Kidney (tissue), 13 donors: ENCODE measurements at regions not wholly inside any gene's neighbourhood (a gene's known extent, or its start where the extent isn't known, plus 50 kb on each side); places are given as distances from the start of the nearest gene placed in this dataset.

Experiments
- DNase-seq, 5 donors: peaks; one replicate each; pipeline ENCODE4 v3.0.0-alpha.2; 2013 to 2020
- FAIRE-seq: peaks from 2 replicates; lab custom pipeline; 2012; peaks lifted over from hg19 to GRCh38; lab: Jason Lieb, UNC
- H3K27ac ChIP-seq, 2 donors: one replicate each; pipeline ENCODE4 v1.7.0; 2013; ENCODE audit warnings: low read depth in 2 of 2, low read length in 2 of 2, inconsistent platforms in 1 of 2
- H3K27me3 ChIP-seq: one replicate; pipeline ENCODE4 v1.7.1; 2013; ENCODE audit warnings: low read length, inconsistent platforms; ENCODE audit not compliant: control insufficient read depth, insufficient read depth
- H3K36me3 ChIP-seq, 3 donors: one replicate each; pipeline versions ENCODE4 v1.7.0 to v1.7.1; 2013; ENCODE audit warnings: low read length in 3 of 3, control low read depth in 1 of 3, inconsistent platforms in 1 of 3; ENCODE audit not compliant: insufficient read depth in 3 of 3, control insufficient read depth in 2 of 3
- H3K4me1 ChIP-seq, 3 donors: one replicate each; pipeline versions ENCODE4 v1.7.0 to v1.7.1; 2013; ENCODE audit warnings: low read length in 3 of 3, inconsistent platforms in 1 of 3, low read depth in 1 of 3; ENCODE audit not compliant: control insufficient read depth in 2 of 3, insufficient read depth in 2 of 3
- H3K4me3 ChIP-seq, 3 donors: one replicate each; pipeline versions ENCODE4 v1.7.0 to v1.8.1; 2013; ENCODE audit warnings: low read length in 3 of 3, control low read depth in 1 of 3, inconsistent platforms in 1 of 3
- H3K9ac ChIP-seq, 3 donors: one replicate each; pipeline versions ENCODE4 v1.7.0 to v1.7.1; 2013; ENCODE audit warnings: low read length in 3 of 3, control low read depth in 1 of 3, inconsistent platforms in 1 of 3
- H3K9me3 ChIP-seq, 3 donors: one replicate each; pipeline versions ENCODE4 v1.7.0 to v1.7.1; 2013; ENCODE audit warnings: low read length in 3 of 3, control low read depth in 1 of 3, inconsistent platforms in 1 of 3; ENCODE audit not compliant: control insufficient read depth in 2 of 3, insufficient read depth in 1 of 3
- CTCF ChIP-seq: IDR thresholded peaks from 3 replicates; pipeline ENCODE4 v1.5.1; 2012; ENCODE audit warnings: mild to moderate bottlenecking, moderate library complexity, borderline replicate concordance; ENCODE audit not compliant: insufficient read depth; ENCODE audit errors: extremely low read depth
- intact Hi-C: fragments of 100-400 bp; cut with DNase I; formaldehyde crosslinking; loops from one replicate; pipeline ENCODE4 v1.11.1; 2022
- donor health status: control.
- donor health status: control.
- donor health status: control.
- donor health status: control.
- donor health status: control.
- donor health status: DM: yes; HTN: yes; CAD: no.
- donor health status: Normal renal cell carcinoma (clear cell type).

- FAIRE-seq (no peak), DNase-seq (peak in 1 of 5 donors; percentile 5)
- H3K27ac ChIP-seq: no peak overlapping the region
- H3K4me1 ChIP-seq: no peaks in the 10 kb centered on the region
- no peaks in the 10 kb centered on the region for H3K36me3 ChIP-seq
- no peaks in the 10 kb centered on the region for H3K9me3 ChIP-seq
- no peak overlapping the region for H3K9ac ChIP-seq
- no peaks in the 10 kb centered on the region for H3K27me3 ChIP-seq
- intact Hi-C loops: no loop called here
- no peak for TF ChIP-seq CTCF
- no peak overlapping the region for H3K4me3 ChIP-seq
Measured at GRCh38 chr9:26612211-26612610, 280.4 kb downstream of the CAAP1 start.

GRCh38 chr9:26606756-26607155, 285.8 kb downstream of the CAAP1 start:
- H3K9ac ChIP-seq: no peak overlapping the region
- H3K27me3 ChIP-seq: no peaks in the 10 kb centered on the region
- FAIRE-seq: no peak
- no peak for DNase-seq
- no peaks in the 10 kb centered on the region for H3K36me3 ChIP-seq
- intact Hi-C loops: no loop called here
- H3K4me3 ChIP-seq: no peak overlapping the region
- no peak overlapping the region for H3K27ac ChIP-seq
- no peaks in the 10 kb centered on the region for H3K9me3 ChIP-seq
- TF ChIP-seq CTCF: no peak
- no peaks in the 10 kb centered on the region for H3K4me1 ChIP-seq

GRCh38 chr9:26605367-26605766, 287.2 kb downstream of the CAAP1 start:
- H3K4me3 ChIP-seq: no peak overlapping the region
- no peak for TF ChIP-seq CTCF
- no peak overlapping the region for H3K9ac ChIP-seq
- no peaks in the 10 kb centered on the region for H3K9me3 ChIP-seq
- H3K27ac ChIP-seq: no peak overlapping the region
- DNase-seq (no peak), FAIRE-seq (no peak)
- H3K4me1 ChIP-seq: no peaks in the 10 kb centered on the region
- H3K36me3 ChIP-seq: no peaks in the 10 kb centered on the region
- intact Hi-C loops: no loop called here
- no peaks in the 10 kb centered on the region for H3K27me3 ChIP-seq

GRCh38 chr9:26604076-26604662, 288.4 kb downstream of the CAAP1 start:
- TF ChIP-seq CTCF: no peak
- Histone ChIP-seq H3K9ac (no peak overlapping the region), H3K27me3 (no peaks in the 10 kb centered on the region), H3K9me3 (no peaks in the 10 kb centered on the region), H3K36me3 (no peaks in the 10 kb centered on the region), H3K4me3 (no peak overlapping the region), H3K27ac (no peak overlapping the region), H3K4me1 (no peaks in the 10 kb centered on the region)
- intact Hi-C loops: no loop called here
- DNase-seq: no peak
- no peak for FAIRE-seq
